ENCODE measurements at regions not wholly inside any gene's neighbourhood (a gene's known extent, or its start where the extent isn't known, plus 50 kb on each side); places are given as distances from the start of the nearest gene placed in this dataset.

- TF ChIP-seq CTCF (IDR thresholded peaks at IDR 0.05), result no peak
- TF ChIP-seq POLR2AphosphoS5 (IDR thresholded peaks at IDR 0.05), result no peak
- TF ChIP-seq POLR2A (IDR thresholded peaks at IDR 0.05), result no peak
These were observed 382.6 kb downstream of the DTWD2 start for GRCh38 chr5:118605761-118606160.
